Body of pancreas (tissue), 4 donors: ENCODE measurements at regions not wholly inside any gene's neighbourhood (a gene's known extent, or its start where the extent isn't known, plus 50 kb on each side); places are given as distances from the start of the nearest gene placed in this dataset.

Source experiments
- ATAC-seq: fragments of 150-250 bp; one replicate; pipeline ENCODE4 v1.9.1; 2016
- DNase-seq, 4 donors: peaks; one replicate each; pipeline ENCODE4 v3.0.0-alpha.2; 2019
- H3K27ac ChIP-seq, 4 donors: fragments of 200-600 bp; sonication (generic); 1 replicate in 3 of 4; 2 replicates in 1 of 4; pipeline versions ENCODE4 v1.5.1 to v1.6.1; 2016 to 2019; ENCODE audit warnings: mild to moderate bottlenecking in 1 of 4, mixed read lengths in 1 of 4, moderate library complexity in 1 of 4
- H3K27me3 ChIP-seq, 2 donors: fragments of 200-600 bp; sonication (generic); one replicate each; pipeline ENCODE4 v1.6.0; 2016; ENCODE audit warnings: mild to moderate bottlenecking in 1 of 2
- H3K36me3 ChIP-seq, 2 donors: fragments of 200-600 bp; sonication (generic); replicated peaks in 1 of 2; 2 replicates each; pipeline ENCODE4 v1.5.1; 2016; ENCODE audit warnings: low read depth in 2 of 2; ENCODE audit not compliant: insufficient read depth in 1 of 2
- H3K4me1 ChIP-seq: fragments of 200-600 bp; sonication (generic); one replicate; pipeline ENCODE4 v1.6.0; 2016
- H3K4me3 ChIP-seq, 2 donors: fragments of 200-600 bp; sonication (generic); 1 replicate in 1 of 2; 2 replicates in 1 of 2; pipeline ENCODE4 v1.5.1; 2016 to 2019
- H3K9me3 ChIP-seq, 3 donors: fragments of 200-600 bp; sonication (generic); 1 replicate in 2 of 3; 2 replicates in 1 of 3; pipeline ENCODE4 v1.5.1; 2016
- POLR2A ChIP-seq, 3 donors: fragments of 450-650 bp; IDR thresholded peaks; one replicate each; pipeline ENCODE4 v1.6.1; 2016; ENCODE audit warnings: antibody characterized with exemption in 3 of 3, mild to moderate bottlenecking in 2 of 3
- WGBS, 2 donors: methylation state at CpG; one replicate each; pipeline ENCODE4 v1.1.5; 2017; 5-methylcytosine and 5-hydroxymethylcytosine counted together
- intact Hi-C: fragments of 100-400 bp; cut with DNase I; formaldehyde crosslinking; loops from one replicate; pipeline ENCODE4 v1.15.1; 2023
- TF ChIP-seq, protein P1 (sequence below), 7 experiments: fragments of 450-650 bp in 4 of 7; fragments of 200-600 bp in 3 of 7; sonication (generic) in 3 of 7; IDR thresholded peaks; one replicate each; pipeline ENCODE4 v1.5.1; 2016 to 2019; ENCODE audit warnings: antibody characterized with exemption in 7 of 7

DNA sequence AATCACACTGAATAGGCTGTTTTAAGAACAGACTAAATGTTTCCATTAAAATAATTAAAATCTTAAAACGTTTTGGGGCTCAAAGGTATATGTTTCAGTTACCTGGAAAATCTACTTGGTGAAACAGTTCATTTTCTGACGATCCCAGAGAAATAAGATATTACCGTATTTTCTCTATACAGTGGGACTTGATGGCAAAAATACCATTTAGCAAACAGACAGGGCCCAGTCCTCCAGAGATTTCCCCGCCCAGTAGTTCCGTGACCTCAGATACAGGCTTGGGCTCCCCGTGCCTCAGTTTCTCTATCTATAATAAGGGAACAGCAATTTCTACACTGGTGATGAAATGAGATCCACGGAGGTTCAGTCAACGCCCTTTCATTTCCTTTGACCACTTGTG lies 304.4 kb downstream of the VRK1 start:
- no peaks in the 10 kb centered on the region for H3K9me3 ChIP-seq
- intact Hi-C loops = no loop called here
- H3K4me1 ChIP-seq = no peaks in the 10 kb centered on the region
- H3K27ac ChIP-seq = no peak overlapping the region
- H3K4me3 ChIP-seq = no peak overlapping the region
- WGBS, 2 donors = 52 to 55% methylated on average over 8 of the region's 8 CpGs
- no peak for TF ChIP-seq POLR2A (IDR thresholded peaks at IDR 0.05)
- TF ChIP-seq, protein P1, sequence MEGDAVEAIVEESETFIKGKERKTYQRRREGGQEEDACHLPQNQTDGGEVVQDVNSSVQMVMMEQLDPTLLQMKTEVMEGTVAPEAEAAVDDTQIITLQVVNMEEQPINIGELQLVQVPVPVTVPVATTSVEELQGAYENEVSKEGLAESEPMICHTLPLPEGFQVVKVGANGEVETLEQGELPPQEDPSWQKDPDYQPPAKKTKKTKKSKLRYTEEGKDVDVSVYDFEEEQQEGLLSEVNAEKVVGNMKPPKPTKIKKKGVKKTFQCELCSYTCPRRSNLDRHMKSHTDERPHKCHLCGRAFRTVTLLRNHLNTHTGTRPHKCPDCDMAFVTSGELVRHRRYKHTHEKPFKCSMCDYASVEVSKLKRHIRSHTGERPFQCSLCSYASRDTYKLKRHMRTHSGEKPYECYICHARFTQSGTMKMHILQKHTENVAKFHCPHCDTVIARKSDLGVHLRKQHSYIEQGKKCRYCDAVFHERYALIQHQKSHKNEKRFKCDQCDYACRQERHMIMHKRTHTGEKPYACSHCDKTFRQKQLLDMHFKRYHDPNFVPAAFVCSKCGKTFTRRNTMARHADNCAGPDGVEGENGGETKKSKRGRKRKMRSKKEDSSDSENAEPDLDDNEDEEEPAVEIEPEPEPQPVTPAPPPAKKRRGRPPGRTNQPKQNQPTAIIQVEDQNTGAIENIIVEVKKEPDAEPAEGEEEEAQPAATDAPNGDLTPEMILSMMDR (IDR thresholded peaks at IDR 0.05) = no peak
- H3K27me3 ChIP-seq = no peaks in the 10 kb centered on the region
- no peaks in the 10 kb centered on the region for H3K36me3 ChIP-seq
- no peak for DNase-seq
- ATAC-seq = no peak

DNA sequence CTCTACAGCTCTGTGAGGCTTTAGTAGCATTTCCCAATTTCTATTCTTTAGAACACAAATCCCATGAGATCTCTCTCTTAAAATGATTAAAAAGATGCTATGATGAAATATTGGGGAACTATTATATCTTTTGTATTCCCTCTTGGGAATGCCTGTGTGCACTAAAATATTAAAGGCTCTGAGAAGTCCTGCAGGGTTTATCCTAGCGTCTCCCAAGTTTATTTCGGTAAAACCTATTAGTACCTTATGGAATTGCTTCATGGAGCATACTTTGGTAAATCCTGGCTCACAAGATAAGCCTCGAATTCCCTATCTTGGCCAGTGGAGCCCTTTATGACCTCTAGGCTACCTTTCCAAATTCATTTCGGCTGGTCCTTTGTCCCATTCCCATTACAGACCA lies 306.8 kb downstream of the VRK1 start:
- 67 to 72% methylated on average over 4 of the region's 4 CpGs for WGBS, 2 donors
- Histone ChIP-seq H3K4me1 (no peaks in the 10 kb centered on the region), H3K4me3 (no peak overlapping the region), H3K36me3 (no peaks in the 10 kb centered on the region), H3K27me3 (no peaks in the 10 kb centered on the region), H3K27ac (no peak overlapping the region), H3K9me3 (no peaks in the 10 kb centered on the region)
- ATAC-seq = no peak
- TF ChIP-seq, protein P1 (IDR thresholded peaks at IDR 0.05) = no peak
- no peak for TF ChIP-seq POLR2A (IDR thresholded peaks at IDR 0.05)
- intact Hi-C loops = no loop called here
- no peak for DNase-seq

DNA sequence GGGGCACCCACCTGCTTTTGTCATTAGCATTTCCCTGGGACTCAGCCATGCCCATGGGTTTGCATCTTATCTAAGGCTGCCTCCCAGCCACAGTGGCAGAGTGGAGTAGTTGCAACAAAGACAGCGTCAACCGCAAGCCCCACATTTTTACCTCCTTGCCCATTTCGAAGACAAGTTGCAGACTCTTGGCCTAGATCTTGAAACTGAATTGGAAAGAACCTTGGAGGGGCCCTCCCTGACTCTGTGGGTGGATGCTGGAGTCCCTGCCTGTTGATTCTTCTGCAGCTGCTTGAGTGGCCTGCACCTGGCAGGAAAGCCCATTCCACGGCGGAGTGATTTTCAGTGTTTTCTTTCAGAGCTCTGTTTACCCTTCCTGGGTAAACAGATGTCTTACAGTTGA lies 309.0 kb downstream of the VRK1 start:
- H3K27ac ChIP-seq = no peak overlapping the region
- DNase-seq (no peak), ATAC-seq (no peak)
- H3K27me3 ChIP-seq = no peaks in the 10 kb centered on the region
- no peaks in the 10 kb centered on the region for H3K9me3 ChIP-seq
- TF ChIP-seq, protein P1 (IDR thresholded peaks at IDR 0.05) = no peak
- TF ChIP-seq POLR2A (IDR thresholded peaks at IDR 0.05) = no peak
- intact Hi-C loops = no loop called here
- no peak overlapping the region for H3K4me3 ChIP-seq
- H3K4me1 ChIP-seq = no peaks in the 10 kb centered on the region
- no peaks in the 10 kb centered on the region for H3K36me3 ChIP-seq
- WGBS, 2 donors = 45 to 61% methylated on average over 5 of the region's 5 CpGs

DNA sequence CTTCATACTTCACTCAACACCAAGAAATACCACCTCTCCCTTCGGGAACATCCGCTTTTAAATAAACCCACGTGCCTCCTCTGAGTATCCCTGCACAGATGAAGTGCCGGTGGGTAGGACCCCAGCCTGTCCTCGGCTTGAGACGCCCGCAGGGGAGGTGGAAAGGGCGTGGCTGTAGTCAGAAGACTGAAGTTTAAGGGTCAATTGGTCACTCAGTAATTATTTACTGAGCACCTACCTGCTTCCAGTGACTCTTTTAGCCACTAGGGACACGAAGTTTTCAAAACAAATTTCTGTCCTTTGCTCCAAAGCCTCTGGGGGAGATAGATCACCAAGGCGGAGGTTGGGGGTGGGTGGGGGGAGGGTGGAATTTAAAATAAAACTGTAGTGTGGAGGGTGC lies 309.4 kb downstream of the VRK1 start:
- H3K4me1 ChIP-seq = no peaks in the 10 kb centered on the region
- no peak overlapping the region for H3K27ac ChIP-seq
- TF ChIP-seq POLR2A (IDR thresholded peaks at IDR 0.05) = no peak
- TF ChIP-seq, protein P1 (IDR thresholded peaks at IDR 0.05) = no peak
- H3K9me3 ChIP-seq = no peaks in the 10 kb centered on the region
- no peaks in the 10 kb centered on the region for H3K27me3 ChIP-seq
- H3K36me3 ChIP-seq = no peaks in the 10 kb centered on the region
- no peak overlapping the region for H3K4me3 ChIP-seq
- intact Hi-C loops = no loop called here
- WGBS, 2 donors = 41 to 42% methylated on average over 10 of the region's 10 CpGs
- ATAC-seq = no peak
- DNase-seq = no peak

DNA sequence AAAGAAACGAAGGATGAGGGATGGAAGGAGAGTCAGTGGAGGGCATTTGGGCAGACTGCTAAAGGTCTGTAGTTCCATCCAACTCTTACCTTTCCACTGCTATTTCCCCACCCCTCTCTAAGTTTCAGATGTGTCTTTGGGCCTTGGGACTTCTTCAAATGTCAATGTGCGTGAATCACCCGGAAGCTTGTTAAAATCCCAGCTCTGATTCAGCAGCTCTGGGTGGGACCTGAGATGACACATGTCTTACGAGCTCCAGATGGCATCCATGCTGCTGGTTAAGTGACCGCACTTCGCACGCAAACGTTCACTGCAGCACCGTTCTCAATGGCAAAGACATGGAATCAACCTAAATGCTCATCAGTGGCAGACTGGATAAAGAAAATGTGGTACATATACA lies 309.9 kb downstream of the VRK1 start:
- 77 to 79% methylated on average over 9 of the region's 9 CpGs for WGBS, 2 donors
- H3K9me3 ChIP-seq = no peaks in the 10 kb centered on the region
- TF ChIP-seq, protein P1 (IDR thresholded peaks at IDR 0.05) = no peak
- TF ChIP-seq POLR2A (IDR thresholded peaks at IDR 0.05) = no peak
- intact Hi-C loops = no loop called here
- H3K27me3 ChIP-seq = no peaks in the 10 kb centered on the region
- ATAC-seq = no peak
- no peaks in the 10 kb centered on the region for H3K4me1 ChIP-seq
- no peak overlapping the region for H3K4me3 ChIP-seq
- no peak for DNase-seq
- H3K27ac ChIP-seq = no peak overlapping the region
- H3K36me3 ChIP-seq = no peaks in the 10 kb centered on the region
